GM21390 (cell line): ENCODE measurements at regions not wholly inside any gene's neighbourhood (a gene's known extent, or its start where the extent isn't known, plus 50 kb on each side); places are given as distances from the start of the nearest gene placed in this dataset.
"Not testable (repeated sequence)": the region's sequence is repeated elsewhere in the genome, so short reads cannot be mapped to it uniquely, and the experiment has no call there.

Experiments used
- ATAC-seq: cut with Tn5 transposase; IDR thresholded peaks from one replicate; pipeline ENCODE4 v1.9.1; 2021; ENCODE audit not compliant: unreplicated experiment

GRCh38 chr2:21821672-21822227, 698.0 kb downstream of the TDRD15 start:
- ATAC-seq: no peak

GRCh38 chr2:21822505-21822904, 698.7 kb downstream of the TDRD15 start:
- no peak for ATAC-seq

- ATAC-seq: no peak
Measured at GRCh38 chr2:21833767-21834166, 710.0 kb downstream of the TDRD15 start.

GRCh38 chr2:21836261-21836660, 712.5 kb downstream of the TDRD15 start:
- ATAC-seq: no peak

GRCh38 chr2:21836719-21837118, 713.0 kb downstream of the TDRD15 start:
- ATAC-seq: no peak

GRCh38 chr2:21837168-21837960, 713.6 kb downstream of the TDRD15 start:
- no peak for ATAC-seq

- ATAC-seq: no peak
Measured at GRCh38 chr2:21841341-21841740, 717.6 kb downstream of the TDRD15 start.

GRCh38 chr2:21850367-21850766, 726.6 kb downstream of the TDRD15 start:
- not testable (repeated sequence) for ATAC-seq

GRCh38 chr2:21854938-21855337, 731.2 kb downstream of the TDRD15 start:
- ATAC-seq: no peak

- ATAC-seq: no peak
Measured at GRCh38 chr2:21856708-21857107, 732.9 kb downstream of the TDRD15 start.

GRCh38 chr2:21860907-21861306, 737.1 kb downstream of the TDRD15 start:
- no peak for ATAC-seq

GRCh38 chr2:21866316-21866715, 742.5 kb downstream of the TDRD15 start:
- ATAC-seq: no peak

- ATAC-seq: no peak
Measured at GRCh38 chr2:21887881-21888280, 764.1 kb downstream of the TDRD15 start.

- ATAC-seq: no peak
Measured at GRCh38 chr2:21890041-21890440, 766.3 kb downstream of the TDRD15 start.

GRCh38 chr2:21890716-21891115, 766.9 kb downstream of the TDRD15 start:
- ATAC-seq: no peak

- no peak for ATAC-seq
Measured at GRCh38 chr2:21891191-21891590, 767.4 kb downstream of the TDRD15 start.

GRCh38 chr2:21892140-21892539, 768.4 kb downstream of the TDRD15 start:
- ATAC-seq: no peak

- no peak for ATAC-seq
Measured at GRCh38 chr2:21895200-21895599, 771.4 kb downstream of the TDRD15 start.

GRCh38 chr2:21908712-21909380, 785.1 kb downstream of the TDRD15 start:
- ATAC-seq: not testable (repeated sequence)

GRCh38 chr2:21910832-21911507, 787.2 kb downstream of the TDRD15 start:
- ATAC-seq: no peak

- ATAC-seq: no peak
Measured at GRCh38 chr2:21912405-21912804, 788.6 kb downstream of the TDRD15 start.

GRCh38 chr2:21915201-21915600, 791.4 kb downstream of the TDRD15 start:
- no peak for ATAC-seq
